KMS-11 (cell line): ENCODE measurements at regions not wholly inside any gene's neighbourhood (a gene's known extent, or its start where the extent isn't known, plus 50 kb on each side); places are given as distances from the start of the nearest gene placed in this dataset.

Experiments used
- H2AFZ ChIP-seq: fragments of 200-600 bp; sonication (generic); 2 replicates; pipeline ENCODE4 v1.6.1; 2016; ENCODE audit warnings: antibody characterized with exemption, mixed run types, low read depth
- H3K27ac ChIP-seq: fragments of 200-600 bp; sonication (generic); 2 replicates; pipeline ENCODE4 v1.6.1; 2016; ENCODE audit warnings: mild to moderate bottlenecking, mixed run types
- H3K27me3 ChIP-seq: fragments of 200-600 bp; sonication (generic); 2 replicates; pipeline ENCODE4 v1.6.1; 2017; ENCODE audit warnings: mild to moderate bottlenecking, low read depth, mixed run types, moderate library complexity; ENCODE audit not compliant: insufficient read depth
- H3K36me3 ChIP-seq: fragments of 200-600 bp; sonication (generic); 2 replicates; pipeline ENCODE4 v1.6.1; 2017; ENCODE audit warnings: mild to moderate bottlenecking, mixed run types; ENCODE audit not compliant: insufficient read depth
- H3K4me1 ChIP-seq: fragments of 200-600 bp; sonication (generic); 2 replicates; pipeline ENCODE4 v1.6.1; 2016; ENCODE audit warnings: mild to moderate bottlenecking, low read depth, mixed run types; ENCODE audit not compliant: poor library complexity, severe bottlenecking
- H3K4me2 ChIP-seq: fragments of 200-600 bp; sonication (generic); 2 replicates; pipeline ENCODE4 v1.7.0; 2016; ENCODE audit warnings: mild to moderate bottlenecking, mixed run types
- H3K4me3 ChIP-seq: fragments of 200-600 bp; sonication (generic); IDR thresholded peaks from 2 replicates; pipeline ENCODE4 v1.6.1; 2017; ENCODE audit warnings: low read depth, low read length, mixed read lengths; ENCODE audit not compliant: insufficient read depth
- H3K79me2 ChIP-seq: fragments of 200-600 bp; sonication (generic); 2 replicates; pipeline ENCODE4 v1.6.1; 2016; ENCODE audit warnings: low read depth, mixed run types; ENCODE audit not compliant: insufficient read depth
- H3K9ac ChIP-seq: fragments of 200-600 bp; sonication (generic); 2 replicates; pipeline ENCODE4 v1.6.1; 2016; ENCODE audit warnings: mild to moderate bottlenecking, mixed run types
- H4K20me1 ChIP-seq: fragments of 200-600 bp; sonication (generic); 2 replicates; pipeline ENCODE4 v1.6.1; 2016; ENCODE audit warnings: mild to moderate bottlenecking, mixed run types; ENCODE audit not compliant: insufficient read depth
- TF ChIP-seq, protein P1 (sequence below): fragments of 200-600 bp; sonication (generic); conservative IDR thresholded peaks from 2 replicates; pipeline ENCODE4 v1.6.1; 2017; ENCODE audit warnings: low read depth, mild to moderate bottlenecking, antibody characterized with exemption, low read length, moderate library complexity, mixed read lengths

DNA sequence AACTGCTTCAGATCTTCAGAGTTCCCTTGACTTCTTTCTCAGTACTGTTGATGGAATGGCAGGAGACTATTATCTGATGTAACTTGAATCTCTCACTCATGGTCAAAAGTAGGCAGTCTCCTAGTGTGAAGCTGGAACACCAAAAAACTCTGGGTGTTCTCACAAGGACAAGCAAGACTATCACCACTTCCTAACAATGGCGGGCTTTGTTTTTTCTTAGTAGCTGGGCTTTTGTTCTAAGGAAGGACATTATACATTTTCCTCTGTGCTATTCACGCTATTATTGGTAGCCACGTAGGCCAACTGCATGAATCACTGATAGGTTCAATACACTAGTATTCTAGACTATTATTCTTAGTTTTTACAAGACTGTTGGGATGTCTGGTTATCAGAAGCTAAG is 67.7 kb upstream of the ATG10 start:
- no peak overlapping the region for H2AFZ ChIP-seq
- H3K4me1 ChIP-seq: peaks cover 12% of the 10 kb centered on the region
- H3K36me3 ChIP-seq: no peaks in the 10 kb centered on the region
- no peaks in the 10 kb centered on the region for H3K79me2 ChIP-seq
- TF ChIP-seq, protein P1, sequence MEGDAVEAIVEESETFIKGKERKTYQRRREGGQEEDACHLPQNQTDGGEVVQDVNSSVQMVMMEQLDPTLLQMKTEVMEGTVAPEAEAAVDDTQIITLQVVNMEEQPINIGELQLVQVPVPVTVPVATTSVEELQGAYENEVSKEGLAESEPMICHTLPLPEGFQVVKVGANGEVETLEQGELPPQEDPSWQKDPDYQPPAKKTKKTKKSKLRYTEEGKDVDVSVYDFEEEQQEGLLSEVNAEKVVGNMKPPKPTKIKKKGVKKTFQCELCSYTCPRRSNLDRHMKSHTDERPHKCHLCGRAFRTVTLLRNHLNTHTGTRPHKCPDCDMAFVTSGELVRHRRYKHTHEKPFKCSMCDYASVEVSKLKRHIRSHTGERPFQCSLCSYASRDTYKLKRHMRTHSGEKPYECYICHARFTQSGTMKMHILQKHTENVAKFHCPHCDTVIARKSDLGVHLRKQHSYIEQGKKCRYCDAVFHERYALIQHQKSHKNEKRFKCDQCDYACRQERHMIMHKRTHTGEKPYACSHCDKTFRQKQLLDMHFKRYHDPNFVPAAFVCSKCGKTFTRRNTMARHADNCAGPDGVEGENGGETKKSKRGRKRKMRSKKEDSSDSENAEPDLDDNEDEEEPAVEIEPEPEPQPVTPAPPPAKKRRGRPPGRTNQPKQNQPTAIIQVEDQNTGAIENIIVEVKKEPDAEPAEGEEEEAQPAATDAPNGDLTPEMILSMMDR: no peak
- no peak overlapping the region for H3K27ac ChIP-seq
- H4K20me1 ChIP-seq: no peaks in the 10 kb centered on the region
- no peaks in the 10 kb centered on the region for H3K27me3 ChIP-seq
- no peak overlapping the region for H3K4me3 ChIP-seq
- no peak overlapping the region for H3K9ac ChIP-seq
- H3K4me2 ChIP-seq: no peak overlapping the region

- no peaks in the 10 kb centered on the region for H3K36me3 ChIP-seq
- no peaks in the 10 kb centered on the region for H3K79me2 ChIP-seq
- no peak overlapping the region for H3K4me2 ChIP-seq
- no peak overlapping the region for H3K27ac ChIP-seq
- no peak overlapping the region for H3K4me3 ChIP-seq
- no peaks in the 10 kb centered on the region for H4K20me1 ChIP-seq
- H3K9ac ChIP-seq: no peak overlapping the region
- H3K27me3 ChIP-seq: no peaks in the 10 kb centered on the region
- no peak overlapping the region for H2AFZ ChIP-seq
- H3K4me1 ChIP-seq: no peaks in the 10 kb centered on the region
- TF ChIP-seq, protein P1: no peak
Observed at GRCh38 chr5:81901586-81901985, 70.2 kb upstream of the ATG10 start.

DNA sequence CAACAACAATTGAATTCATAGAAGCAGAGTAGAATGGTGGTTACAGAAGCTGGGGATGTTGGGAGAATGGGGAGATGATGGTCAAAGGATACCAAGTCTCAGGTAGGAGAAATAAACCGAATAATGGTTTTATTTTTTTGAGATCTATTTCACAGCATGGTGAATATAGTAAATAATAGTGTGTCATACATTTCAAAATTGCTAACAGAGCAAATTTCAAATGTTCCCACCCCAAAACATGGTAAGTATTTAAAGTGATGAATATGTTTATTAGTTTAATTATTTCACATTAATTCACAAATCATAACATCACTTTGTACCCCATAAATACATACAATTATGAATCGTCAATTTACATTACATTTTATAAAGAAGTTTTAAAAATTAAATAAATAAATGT is 72.7 kb upstream of the ATG10 start:
- Histone ChIP-seq H3K4me1 (no peaks in the 10 kb centered on the region), H3K4me3 (no peak overlapping the region), H3K79me2 (no peaks in the 10 kb centered on the region), H4K20me1 (no peaks in the 10 kb centered on the region), H3K4me2 (no peak overlapping the region), H2AFZ (no peak overlapping the region), H3K9ac (no peak overlapping the region), H3K36me3 (no peaks in the 10 kb centered on the region), H3K27me3 (no peaks in the 10 kb centered on the region), H3K27ac (no peak overlapping the region)
- TF ChIP-seq, protein P1: no peak

- no peak overlapping the region for H3K4me2 ChIP-seq
- no peaks in the 10 kb centered on the region for H3K27me3 ChIP-seq
- no peak overlapping the region for H3K4me3 ChIP-seq
- H4K20me1 ChIP-seq: no peaks in the 10 kb centered on the region
- H2AFZ ChIP-seq: no peak overlapping the region
- H3K4me1 ChIP-seq: no peaks in the 10 kb centered on the region
- TF ChIP-seq, protein P1: no peak
- H3K79me2 ChIP-seq: no peaks in the 10 kb centered on the region
- H3K27ac ChIP-seq: no peak overlapping the region
- no peaks in the 10 kb centered on the region for H3K36me3 ChIP-seq
- H3K9ac ChIP-seq: no peak overlapping the region
Observed at GRCh38 chr5:81898403-81898802, 73.4 kb upstream of the ATG10 start.

DNA sequence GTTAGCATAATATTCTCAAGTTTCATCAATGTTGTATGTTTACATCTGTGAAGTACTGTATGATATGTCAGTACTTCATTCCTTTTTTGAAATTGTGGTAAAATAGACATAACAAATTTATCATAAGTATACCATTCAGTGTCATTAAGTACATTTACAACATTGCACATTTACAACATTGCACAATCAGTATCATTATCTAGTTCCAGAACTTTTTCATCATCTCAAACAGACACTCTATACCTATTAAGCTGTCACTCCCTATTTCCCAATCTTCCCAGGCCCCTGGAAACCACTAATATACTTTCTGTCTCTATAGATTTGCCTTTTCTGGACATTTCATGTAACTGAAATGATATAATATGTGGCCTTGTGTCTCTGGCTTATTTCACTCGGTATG is 75.1 kb upstream of the ATG10 start:
- Histone ChIP-seq H2AFZ (no peak overlapping the region), H3K36me3 (no peaks in the 10 kb centered on the region), H3K27ac (no peak overlapping the region)

More for the DNA sequence above, 75.1 kb upstream of the ATG10 start:
- Histone ChIP-seq H3K4me1 (no peaks in the 10 kb centered on the region), H3K4me3 (no peak overlapping the region), H4K20me1 (no peaks in the 10 kb centered on the region), H3K9ac (no peak overlapping the region), H3K79me2 (no peaks in the 10 kb centered on the region), H3K27me3 (no peaks in the 10 kb centered on the region), H3K4me2 (no peak overlapping the region)
- TF ChIP-seq, protein P1: no peak
